Smooth muscle cell (in vitro differentiated cells): ENCODE measurements at regions not wholly inside any gene's neighbourhood (a gene's known extent, or its start where the extent isn't known, plus 50 kb on each side); places are given as distances from the start of the nearest gene placed in this dataset.
A peak's percentile ranks its signal among the peaks of the same experiment; 100 is the strongest.

Experiments used
- DNase-seq: peaks from one replicate; lab custom pipeline; 2025; ENCODE audit not compliant: unreplicated experiment; lab: John Stamatoyannopoulos, UW
- H2AFZ ChIP-seq: fragments of 200-600 bp; sonication (generic); 2 replicates; pipeline ENCODE4 v1.6.0; 2016; ENCODE audit warnings: antibody characterized with exemption, low read depth, mild to moderate bottlenecking
- H3F3A ChIP-seq: fragments of 200-600 bp; sonication (generic); 2 replicates; pipeline ENCODE4 v1.6.0; 2017; ENCODE audit warnings: antibody characterized with exemption, low read depth
- H3K27ac ChIP-seq: fragments of 200-600 bp; sonication (generic); 2 replicates; pipeline ENCODE4 v1.5.1; 2016; ENCODE audit warnings: low read depth, mild to moderate bottlenecking
- H3K27me3 ChIP-seq: fragments of 200-600 bp; sonication (generic); 2 replicates; pipeline ENCODE4 v1.6.1; 2016; ENCODE audit warnings: low read depth, mild to moderate bottlenecking
- H3K36me3 ChIP-seq: fragments of 200-600 bp; sonication (generic); 2 replicates; pipeline ENCODE4 v1.5.1; 2016; ENCODE audit warnings: low read depth
- H3K4me1 ChIP-seq: fragments of 200-600 bp; sonication (generic); 2 replicates; pipeline ENCODE4 v1.5.1; 2016; ENCODE audit warnings: low read depth
- H3K4me2 ChIP-seq: fragments of 200-600 bp; sonication (generic); 2 replicates; pipeline ENCODE4 v1.6.0; 2016; ENCODE audit warnings: mild to moderate bottlenecking
- H3K4me3 ChIP-seq: fragments of 200-600 bp; sonication (generic); 2 replicates; pipeline ENCODE4 v1.5.1; 2016; ENCODE audit warnings: mild to moderate bottlenecking
- H3K79me2 ChIP-seq: fragments of 200-600 bp; sonication (generic); 2 replicates; pipeline ENCODE4 v1.6.0; 2016; ENCODE audit warnings: low read depth, mild to moderate bottlenecking
- H3K9ac ChIP-seq: fragments of 200-600 bp; sonication (generic); 2 replicates; pipeline ENCODE4 v1.6.0; 2016; ENCODE audit warnings: low read depth
- H3K9me3 ChIP-seq: fragments of 200-600 bp; sonication (generic); replicated peaks from 2 replicates; pipeline ENCODE4 v1.5.1; 2016; ENCODE audit warnings: low read depth
- H4K20me1 ChIP-seq: fragments of 200-600 bp; sonication (generic); 2 replicates; pipeline ENCODE4 v1.6.0; 2016; ENCODE audit warnings: low read depth
- WGBS: methylation state at CpG from one replicate; pipeline ENCODE4 v1.1.7; 2016; ENCODE audit warnings: low lambda C conversion rate; 5-methylcytosine and 5-hydroxymethylcytosine counted together
- TF ChIP-seq, protein P1 (sequence below): fragments of 200-600 bp; sonication (generic); IDR thresholded peaks from 2 replicates; pipeline ENCODE4 v1.5.1; 2017; ENCODE audit warnings: borderline replicate concordance, mild to moderate bottlenecking, antibody characterized with exemption; ENCODE audit not compliant: insufficient read depth, poor library complexity, severe bottlenecking

DNA sequence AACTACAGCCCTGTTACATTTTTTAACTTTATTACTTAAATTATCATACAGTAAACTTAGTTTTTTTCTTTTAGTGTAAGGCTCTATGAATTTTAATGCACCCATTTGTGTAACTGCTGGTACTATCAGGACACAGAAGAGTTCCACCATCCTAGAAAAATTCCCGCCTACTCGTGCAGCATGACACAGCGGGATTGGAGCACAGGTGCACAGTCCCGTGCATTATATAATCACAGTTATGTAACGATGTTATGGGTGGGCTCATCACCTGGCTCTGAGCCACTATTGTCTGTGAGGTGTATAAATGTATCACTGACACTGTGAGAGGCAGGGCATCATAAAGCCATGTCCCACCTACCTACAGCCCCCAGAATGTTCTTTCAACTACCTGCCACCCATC is 80.7 kb downstream of the DRD1 start:
- H3K36me3 ChIP-seq: no peaks in the 10 kb centered on the region
- peaks cover 7% of the 10 kb centered on the region for H3K4me1 ChIP-seq
- no peaks in the 10 kb centered on the region for H3K27me3 ChIP-seq
- DNase-seq: no peak
- no peak overlapping the region for H3K4me3 ChIP-seq
- 97% methylated on average over 5 of the region's 5 CpGs for WGBS
- H3K9ac ChIP-seq: no peak overlapping the region
- H2AFZ ChIP-seq: no peak overlapping the region
- no peaks in the 10 kb centered on the region for H3K79me2 ChIP-seq
- peaks cover 9% of the 10 kb centered on the region for H3F3A ChIP-seq
- no peak overlapping the region for H3K4me2 ChIP-seq
- no peaks in the 10 kb centered on the region for H3K9me3 ChIP-seq
- TF ChIP-seq, protein P1, sequence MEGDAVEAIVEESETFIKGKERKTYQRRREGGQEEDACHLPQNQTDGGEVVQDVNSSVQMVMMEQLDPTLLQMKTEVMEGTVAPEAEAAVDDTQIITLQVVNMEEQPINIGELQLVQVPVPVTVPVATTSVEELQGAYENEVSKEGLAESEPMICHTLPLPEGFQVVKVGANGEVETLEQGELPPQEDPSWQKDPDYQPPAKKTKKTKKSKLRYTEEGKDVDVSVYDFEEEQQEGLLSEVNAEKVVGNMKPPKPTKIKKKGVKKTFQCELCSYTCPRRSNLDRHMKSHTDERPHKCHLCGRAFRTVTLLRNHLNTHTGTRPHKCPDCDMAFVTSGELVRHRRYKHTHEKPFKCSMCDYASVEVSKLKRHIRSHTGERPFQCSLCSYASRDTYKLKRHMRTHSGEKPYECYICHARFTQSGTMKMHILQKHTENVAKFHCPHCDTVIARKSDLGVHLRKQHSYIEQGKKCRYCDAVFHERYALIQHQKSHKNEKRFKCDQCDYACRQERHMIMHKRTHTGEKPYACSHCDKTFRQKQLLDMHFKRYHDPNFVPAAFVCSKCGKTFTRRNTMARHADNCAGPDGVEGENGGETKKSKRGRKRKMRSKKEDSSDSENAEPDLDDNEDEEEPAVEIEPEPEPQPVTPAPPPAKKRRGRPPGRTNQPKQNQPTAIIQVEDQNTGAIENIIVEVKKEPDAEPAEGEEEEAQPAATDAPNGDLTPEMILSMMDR: no peak
- no peaks in the 10 kb centered on the region for H4K20me1 ChIP-seq
- H3K27ac ChIP-seq: no peak overlapping the region

DNA sequence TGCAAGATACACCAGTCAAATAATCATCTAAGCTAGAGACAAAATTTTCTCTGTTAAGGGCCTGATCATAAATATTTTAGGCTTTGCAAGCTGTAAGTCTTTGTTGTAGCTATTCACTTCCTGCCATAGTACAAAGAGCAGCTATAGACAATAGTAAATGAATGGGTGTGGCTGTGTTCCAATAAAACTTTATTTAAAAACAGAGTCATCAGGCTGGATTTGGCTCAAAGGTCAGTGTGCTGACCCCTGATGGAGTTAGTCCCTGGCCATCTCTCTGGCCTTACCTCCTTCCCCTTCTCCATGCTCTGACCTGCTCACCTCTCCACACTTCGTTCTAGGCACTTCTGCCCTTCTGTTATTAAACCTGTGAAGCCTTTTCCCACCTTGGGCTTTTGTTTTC is 86.0 kb downstream of the DRD1 start:
- Histone ChIP-seq H2AFZ (no peak overlapping the region), H3K4me2 (no peak overlapping the region), H3K4me1 (peaks cover 7% of the 10 kb centered on the region), H4K20me1 (no peaks in the 10 kb centered on the region), H3F3A (peaks cover 9% of the 10 kb centered on the region), H3K36me3 (no peaks in the 10 kb centered on the region), H3K4me3 (no peak overlapping the region), H3K9me3 (no peaks in the 10 kb centered on the region), H3K27me3 (no peaks in the 10 kb centered on the region), H3K27ac (no peak overlapping the region), H3K9ac (no peak overlapping the region), H3K79me2 (no peaks in the 10 kb centered on the region)
- no peak for DNase-seq
- TF ChIP-seq, protein P1: no peak
- WGBS: 100% methylated on average over 1 of the region's 1 CpG

DNA sequence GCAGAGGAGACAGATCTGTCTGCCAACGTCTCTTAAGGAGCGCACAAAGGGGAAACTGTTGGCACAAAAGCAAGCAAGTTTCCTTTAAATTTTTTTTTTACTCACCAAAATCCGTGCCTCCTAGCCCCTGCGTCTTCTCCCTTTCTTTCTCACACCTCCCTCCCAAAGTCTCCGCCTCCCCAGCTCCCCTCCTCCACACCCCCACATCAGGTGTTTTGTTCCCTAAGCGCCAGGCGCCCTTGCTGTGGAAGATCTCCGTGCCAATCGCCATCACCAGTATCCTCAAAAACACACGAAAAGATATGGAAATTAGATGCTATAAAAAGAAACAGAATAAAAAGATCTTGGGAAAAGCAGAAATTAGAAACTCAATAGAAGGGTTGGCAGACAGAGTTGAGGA is 87.6 kb downstream of the DRD1 start:
- WGBS: 81% methylated on average over 10 of the region's 10 CpGs
- H3K4me1 ChIP-seq: peaks cover 7% of the 10 kb centered on the region
- no peak overlapping the region for H2AFZ ChIP-seq
- H3K4me2 ChIP-seq: no peak overlapping the region
- DNase-seq: no peak
- peaks cover 9% of the 10 kb centered on the region for H3F3A ChIP-seq
- H3K79me2 ChIP-seq: no peaks in the 10 kb centered on the region
- H3K4me3 ChIP-seq: no peak overlapping the region
- no peaks in the 10 kb centered on the region for H3K27me3 ChIP-seq
- no peak overlapping the region for H3K9ac ChIP-seq
- no peaks in the 10 kb centered on the region for H3K9me3 ChIP-seq
- no peaks in the 10 kb centered on the region for H4K20me1 ChIP-seq
- H3K36me3 ChIP-seq: no peaks in the 10 kb centered on the region
- TF ChIP-seq, protein P1: no peak
- H3K27ac ChIP-seq: no peak overlapping the region

DNA sequence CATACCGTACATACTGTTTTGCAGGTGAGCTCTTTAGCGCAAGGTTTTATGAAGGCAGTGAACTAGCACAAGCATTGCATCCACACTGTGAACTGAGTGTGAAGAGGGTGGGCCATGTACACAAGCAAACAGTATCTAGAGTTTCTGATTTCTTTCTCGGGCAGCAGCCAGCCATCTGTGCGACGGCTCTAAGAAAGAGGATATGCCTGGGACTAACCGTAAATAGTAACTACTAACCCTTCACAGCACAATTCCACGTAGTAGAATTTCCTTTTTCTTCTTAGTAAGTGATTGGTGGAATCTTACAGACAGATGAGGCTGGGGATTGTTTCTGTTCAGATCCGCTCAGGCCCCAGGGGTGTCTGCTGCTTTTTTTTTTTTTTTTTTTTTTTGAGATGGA is 89.0 kb downstream of the DRD1 start:
- no peaks in the 10 kb centered on the region for H3K9me3 ChIP-seq

More for the DNA sequence above, 89.0 kb downstream of the DRD1 start:
- H4K20me1 ChIP-seq: no peaks in the 10 kb centered on the region
- no peaks in the 10 kb centered on the region for H3K36me3 ChIP-seq
- no peak for DNase-seq
- H3K4me1 ChIP-seq: peaks cover 7% of the 10 kb centered on the region
- WGBS: 44% methylated on average over 8 of the region's 8 CpGs
- H3K27ac ChIP-seq: peak overlapping the region; percentile 28
- H3K9ac ChIP-seq: no peak overlapping the region
- H3K4me3 ChIP-seq: no peak overlapping the region
- H2AFZ ChIP-seq: no peak overlapping the region
- peaks cover 9% of the 10 kb centered on the region for H3F3A ChIP-seq
- TF ChIP-seq, protein P1: no peak
- H3K4me2 ChIP-seq: peak overlapping the region; percentile 7
- no peaks in the 10 kb centered on the region for H3K79me2 ChIP-seq
- no peaks in the 10 kb centered on the region for H3K27me3 ChIP-seq
